ENCODE measurements at regions not wholly inside any gene's neighbourhood (a gene's known extent, or its start where the extent isn't known, plus 50 kb on each side); places are given as distances from the start of the nearest gene placed in this dataset.
"Not testable (repeated sequence)": the region's sequence is repeated elsewhere in the genome, so short reads cannot be mapped to it uniquely, and the experiment has no call there.

- DNase-seq (ENCODE audit: low spot score): no peak
Observed at GRCh38 chr4:138796761-138797160, 218.8 kb upstream of the NOCT start.

- no peak for DNase-seq (ENCODE audit: low spot score)
Observed at GRCh38 chr4:138790706-138791340, 224.8 kb upstream of the NOCT start.

GRCh38 chr4:138789796-138790195, 225.8 kb upstream of the NOCT start:
- no peak for DNase-seq (ENCODE audit: low spot score)

GRCh38 chr4:138788857-138789256, 226.7 kb upstream of the NOCT start:
- DNase-seq (ENCODE audit: low spot score): no peak

- no peak for DNase-seq (ENCODE audit: low spot score)
Observed at GRCh38 chr4:138788267-138788790, 227.3 kb upstream of the NOCT start.

GRCh38 chr4:138779761-138780160, 235.8 kb upstream of the NOCT start:
- not testable (repeated sequence) for DNase-seq (ENCODE audit: low spot score)

GRCh38 chr4:138775890-138776289, 239.7 kb upstream of the NOCT start:
- DNase-seq (ENCODE audit: low spot score): no peak

- DNase-seq (ENCODE audit: low spot score): no peak
Observed at GRCh38 chr4:138775489-138775888, 240.1 kb upstream of the NOCT start.

- no peak for DNase-seq (ENCODE audit: low spot score)
Observed at GRCh38 chr4:138774940-138775339, 240.6 kb upstream of the NOCT start.

- not testable (repeated sequence) for DNase-seq (ENCODE audit: low spot score)
Observed at GRCh38 chr4:138774125-138774524, 241.5 kb upstream of the NOCT start.

GRCh38 chr4:138773321-138773720, 242.3 kb upstream of the NOCT start:
- DNase-seq (ENCODE audit: low spot score): no peak

GRCh38 chr4:138772366-138772765, 243.2 kb upstream of the NOCT start:
- DNase-seq (ENCODE audit: low spot score): no peak

GRCh38 chr4:138770818-138771217, 244.8 kb upstream of the NOCT start:
- DNase-seq (ENCODE audit: low spot score): no peak

GRCh38 chr4:138766332-138766731, 249.2 kb upstream of the NOCT start:
- DNase-seq (ENCODE audit: low spot score): no peak

- DNase-seq (ENCODE audit: low spot score): no peak
Observed at GRCh38 chr4:138765442-138765841, 250.1 kb upstream of the NOCT start.

GRCh38 chr4:138761638-138762220, 253.9 kb upstream of the NOCT start:
- DNase-seq (ENCODE audit: low spot score): no peak

GRCh38 chr4:138759554-138759902, 256.1 kb upstream of the NOCT start:
- DNase-seq (ENCODE audit: low spot score): no peak

GRCh38 chr4:138758876-138759553, 256.6 kb upstream of the NOCT start:
- no peak for DNase-seq (ENCODE audit: low spot score)

- DNase-seq (ENCODE audit: low spot score): no peak
Observed at GRCh38 chr4:138758196-138758595, 257.4 kb upstream of the NOCT start.

- DNase-seq (ENCODE audit: low spot score): no peak
Observed at GRCh38 chr4:138757432-138757831, 258.1 kb upstream of the NOCT start.

- DNase-seq (ENCODE audit: low spot score): no peak
Observed at GRCh38 chr4:138756519-138756918, 259.1 kb upstream of the NOCT start.

- no peak for DNase-seq (ENCODE audit: low spot score)
Observed at GRCh38 chr4:138751309-138751708, 264.3 kb upstream of the NOCT start.

- DNase-seq (ENCODE audit: low spot score): no peak
Observed at GRCh38 chr4:138749303-138749702, 266.3 kb upstream of the NOCT start.
